Keratinocyte (primary cell): ENCODE measurements at regions not wholly inside any gene's neighbourhood (a gene's known extent, or its start where the extent isn't known, plus 50 kb on each side); places are given as distances from the start of the nearest gene placed in this dataset.

Source experiments
- DNase-seq: peaks from one replicate; pipeline ENCODE4 v3.0.0-alpha.2; 2011; ENCODE audit warnings: low read depth, missing footprints, low spot score
- FAIRE-seq: peaks from 2 replicates; lab custom pipeline; 2011; peaks lifted over from hg19 to GRCh38; lab: Jason Lieb, UNC
- H2AFZ ChIP-seq: 2 replicates; pipeline ENCODE4 v1.6.0; 2012; ENCODE audit warnings: low read length, control low read depth, inconsistent platforms; ENCODE audit not compliant: control insufficient read depth
- H3K27ac ChIP-seq: 2 replicates; pipeline ENCODE4 v1.5.1; 2011; ENCODE audit warnings: low read length; ENCODE audit not compliant: control insufficient read depth, insufficient read depth
- H3K27me3 ChIP-seq: 3 replicates; pipeline ENCODE4 v1.6.0; 2011; ENCODE audit warnings: low read length; ENCODE audit not compliant: control insufficient read depth, insufficient read depth; ENCODE audit errors: extremely low read depth
- H3K36me3 ChIP-seq, 2 experiments: 2 replicates in 1 of 2; 3 replicates in 1 of 2; pipeline ENCODE4 v1.5.1; 2011; ENCODE audit warnings: low read length in 2 of 2, mild to moderate bottlenecking in 1 of 2; ENCODE audit not compliant: control insufficient read depth in 2 of 2, insufficient read depth in 2 of 2; ENCODE audit errors: extremely low read depth in 1 of 2
- H3K4me1 ChIP-seq: 3 replicates; pipeline ENCODE4 v1.5.1; 2011; ENCODE audit warnings: low read length; ENCODE audit not compliant: control insufficient read depth, insufficient read depth; ENCODE audit errors: extremely low read depth
- H3K4me2 ChIP-seq: 3 replicates; pipeline ENCODE4 v1.6.0; 2011; ENCODE audit warnings: low read depth, low read length; ENCODE audit not compliant: control insufficient read depth, insufficient read depth; ENCODE audit errors: extremely low read depth
- H3K4me3 ChIP-seq, 3 experiments: fragments of 200-600 bp in 1 of 3; sonication (generic) in 1 of 3; 2 replicates in 2 of 3; 3 replicates in 1 of 3; pipeline ENCODE4 v1.5.1; 2011 to 2016; ENCODE audit warnings: low read length in 3 of 3, mild to moderate bottlenecking in 3 of 3, control low read depth in 2 of 3, inconsistent platforms in 1 of 3, low read depth in 1 of 3, mixed read lengths in 1 of 3, mixed run types in 1 of 3, moderate library complexity in 1 of 3; ENCODE audit not compliant: control insufficient read depth in 2 of 3, insufficient read depth in 2 of 3; ENCODE audit errors: extremely low read depth in 1 of 3
- H3K79me2 ChIP-seq: 2 replicates; pipeline ENCODE4 v1.6.0; 2012; ENCODE audit warnings: low read length; ENCODE audit not compliant: control insufficient read depth, insufficient read depth
- H3K9ac ChIP-seq: 3 replicates; pipeline ENCODE4 v1.6.0; 2011; ENCODE audit warnings: low read length; ENCODE audit not compliant: control insufficient read depth, insufficient read depth; ENCODE audit errors: extremely low read depth
- H3K9me1 ChIP-seq: 3 replicates; pipeline ENCODE4 v1.6.0; 2011; ENCODE audit warnings: low read length; ENCODE audit not compliant: control insufficient read depth, insufficient read depth; ENCODE audit errors: extremely low read depth
- H3K9me3 ChIP-seq: 2 replicates; pipeline ENCODE4 v1.5.1; 2012; ENCODE audit warnings: low read depth, low read length; ENCODE audit not compliant: control insufficient read depth
- H4K20me1 ChIP-seq: 3 replicates; pipeline ENCODE4 v1.6.0; 2011; ENCODE audit warnings: low read length; ENCODE audit not compliant: control insufficient read depth, insufficient read depth; ENCODE audit errors: extremely low read depth
- EZH2 ChIP-seq: IDR thresholded peaks from one replicate; pipeline ENCODE4 v1.6.1; 2012; ENCODE audit warnings: inconsistent platforms, mild to moderate bottlenecking, low read length, moderate library complexity
- dilution Hi-C: fragments of 300-500 bp; cut with MboI; formaldehyde crosslinking; loops from one replicate; pipeline ENCODE4 v1.7.0; 2020; ENCODE audit warnings: low sequenced_read_pairs; ENCODE audit not compliant: extremely low pct_ligation_motif_present
- TF ChIP-seq, protein P1 (sequence below), 3 experiments: IDR thresholded peaks in 1 of 3; conservative IDR thresholded peaks in 1 of 3; optimal IDR thresholded peaks in 1 of 3; 2 replicates in 2 of 3; 3 replicates in 1 of 3; pipeline versions ENCODE3 to v1.5.1; 2011; ENCODE audit warnings: low read length in 3 of 3, mild to moderate bottlenecking in 3 of 3, moderate library complexity in 2 of 3, control low read depth in 1 of 3, inconsistent platforms in 1 of 3; ENCODE audit not compliant: insufficient read depth in 2 of 3; ENCODE audit errors: extremely low read depth in 1 of 3

DNA sequence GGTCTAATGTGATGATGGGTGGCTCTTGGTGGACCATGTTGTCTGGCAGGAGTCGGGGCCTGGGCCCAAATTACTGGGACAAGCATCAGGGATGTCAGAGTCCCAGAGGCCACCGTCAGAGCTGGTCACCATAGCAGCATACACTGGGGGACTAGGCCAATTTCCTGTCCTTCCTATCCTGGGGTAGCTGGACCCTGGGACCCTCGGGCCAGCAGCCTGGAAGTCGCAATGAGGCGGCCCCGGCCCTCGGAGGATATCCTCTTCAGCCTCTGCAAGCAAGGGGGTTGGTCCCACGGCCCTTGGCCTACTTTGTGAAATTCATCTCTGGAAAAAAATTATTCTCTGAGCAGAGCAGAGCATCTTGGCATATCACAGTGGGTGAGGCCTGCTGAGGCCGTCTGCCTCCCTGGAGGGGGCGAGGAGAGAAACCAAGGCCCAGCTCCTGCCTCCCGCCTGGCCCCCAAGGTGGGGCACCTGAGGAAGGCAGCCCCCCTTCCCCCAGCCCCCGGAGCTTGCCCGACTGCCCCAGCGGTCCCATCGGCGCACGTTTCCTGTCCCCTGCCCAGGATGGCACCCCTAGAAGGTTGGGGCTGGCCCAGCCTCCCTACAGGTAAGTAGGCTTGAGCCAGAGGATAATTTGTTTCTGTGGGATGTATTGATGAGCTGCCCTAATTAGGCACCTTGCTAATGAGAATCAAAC, 135.0 kb upstream of the MYL2 start:
- H3K27ac ChIP-seq: no peak overlapping the region
- dilution Hi-C loops: no loop called here
- H3K4me3 ChIP-seq: no peak overlapping the region
- no peaks in the 10 kb centered on the region for H3K4me1 ChIP-seq
- no peaks in the 10 kb centered on the region for H3K9me3 ChIP-seq
- H3K9me1 ChIP-seq: no peaks in the 10 kb centered on the region
- no peaks in the 10 kb centered on the region for H4K20me1 ChIP-seq
- H3K36me3 ChIP-seq: no peaks in the 10 kb centered on the region
- DNase-seq (no peak), FAIRE-seq (no peak)
- H2AFZ ChIP-seq: no peak overlapping the region
- TF ChIP-seq EZH2: no peak
- TF ChIP-seq, protein P1, sequence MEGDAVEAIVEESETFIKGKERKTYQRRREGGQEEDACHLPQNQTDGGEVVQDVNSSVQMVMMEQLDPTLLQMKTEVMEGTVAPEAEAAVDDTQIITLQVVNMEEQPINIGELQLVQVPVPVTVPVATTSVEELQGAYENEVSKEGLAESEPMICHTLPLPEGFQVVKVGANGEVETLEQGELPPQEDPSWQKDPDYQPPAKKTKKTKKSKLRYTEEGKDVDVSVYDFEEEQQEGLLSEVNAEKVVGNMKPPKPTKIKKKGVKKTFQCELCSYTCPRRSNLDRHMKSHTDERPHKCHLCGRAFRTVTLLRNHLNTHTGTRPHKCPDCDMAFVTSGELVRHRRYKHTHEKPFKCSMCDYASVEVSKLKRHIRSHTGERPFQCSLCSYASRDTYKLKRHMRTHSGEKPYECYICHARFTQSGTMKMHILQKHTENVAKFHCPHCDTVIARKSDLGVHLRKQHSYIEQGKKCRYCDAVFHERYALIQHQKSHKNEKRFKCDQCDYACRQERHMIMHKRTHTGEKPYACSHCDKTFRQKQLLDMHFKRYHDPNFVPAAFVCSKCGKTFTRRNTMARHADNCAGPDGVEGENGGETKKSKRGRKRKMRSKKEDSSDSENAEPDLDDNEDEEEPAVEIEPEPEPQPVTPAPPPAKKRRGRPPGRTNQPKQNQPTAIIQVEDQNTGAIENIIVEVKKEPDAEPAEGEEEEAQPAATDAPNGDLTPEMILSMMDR (optimal IDR thresholded peaks at IDR 0.05 in 1 of 3, IDR thresholded peaks at IDR 0.05 in 1 of 3, conservative IDR thresholded peaks at IDR 0.05 in 1 of 3; ENCODE audit: extremely low read depth in 1 of 3, insufficient read depth in 2 of 3, low read length in 3 of 3): no peak
- no peak overlapping the region for H3K4me2 ChIP-seq
- no peaks in the 10 kb centered on the region for H3K79me2 ChIP-seq
- H3K9ac ChIP-seq: no peak overlapping the region
- no peaks in the 10 kb centered on the region for H3K27me3 ChIP-seq

DNA sequence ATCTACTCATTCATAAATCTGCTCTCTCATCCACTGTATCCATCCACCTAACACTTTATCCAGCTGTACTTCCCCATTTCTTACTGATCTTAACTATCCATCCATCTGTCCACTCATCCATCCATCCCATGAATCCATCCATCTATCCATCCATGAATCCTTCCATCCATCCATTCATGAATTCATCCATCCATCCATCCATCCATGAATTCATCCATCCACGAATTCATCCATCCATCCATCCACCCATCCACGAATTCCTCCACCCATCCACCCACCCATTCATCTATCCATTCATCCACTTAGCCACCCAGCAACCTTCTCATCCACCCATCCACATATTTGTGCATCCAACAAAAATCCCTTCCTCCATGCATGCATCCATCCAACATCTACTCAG, 128.6 kb upstream of the MYL2 start:
- Histone ChIP-seq H3K9me3 (no peaks in the 10 kb centered on the region), H3K27ac (no peak overlapping the region), H2AFZ (no peak overlapping the region), H3K9ac (no peak overlapping the region), H3K27me3 (peaks cover 4% of the 10 kb centered on the region), H3K36me3 (no peaks in the 10 kb centered on the region), H3K4me1 (no peaks in the 10 kb centered on the region), H3K4me3 (no peak overlapping the region), H3K4me2 (no peak overlapping the region), H3K79me2 (no peaks in the 10 kb centered on the region), H3K9me1 (no peaks in the 10 kb centered on the region), H4K20me1 (no peaks in the 10 kb centered on the region)
- DNase-seq: no peak
- TF ChIP-seq EZH2: no peak
- TF ChIP-seq, protein P1 (optimal IDR thresholded peaks at IDR 0.05 in 1 of 3, IDR thresholded peaks at IDR 0.05 in 1 of 3, conservative IDR thresholded peaks at IDR 0.05 in 1 of 3; ENCODE audit: extremely low read depth in 1 of 3, insufficient read depth in 2 of 3, low read length in 3 of 3): no peak
- no peak for FAIRE-seq
- dilution Hi-C loops: no loop called here
